ENCODE measurements at regions not wholly inside any gene's neighbourhood (a gene's known extent, or its start where the extent isn't known, plus 50 kb on each side); places are given as distances from the start of the nearest gene placed in this dataset.

DNA sequence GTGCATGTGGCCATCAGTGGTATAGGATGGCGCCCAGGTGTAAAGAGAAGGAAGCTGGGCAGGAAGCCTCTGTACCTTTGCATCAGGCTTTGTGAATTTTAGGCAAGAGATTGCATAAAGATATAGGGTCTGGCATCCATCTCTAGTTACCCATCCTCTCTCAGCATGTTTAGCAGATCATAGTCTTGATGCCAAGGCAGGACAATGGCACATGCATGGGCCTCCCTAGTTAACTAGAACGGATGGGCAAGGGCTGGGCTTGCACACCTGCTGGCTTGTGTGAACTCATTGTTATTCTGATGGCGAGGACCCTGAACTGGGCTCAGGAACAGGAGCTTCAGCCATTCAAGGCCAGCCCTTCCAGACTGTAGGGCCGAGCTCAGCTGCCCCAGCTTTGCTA, 229.2 kb upstream of the NCAM1 start:
- peaks cover 33% of the 10 kb centered on the region for H3K27me3 ChIP-seq (replicated peaks; ENCODE audit: control insufficient read depth, insufficient read depth, low read length)
- no peak overlapping the region for H3K4me3 ChIP-seq (ENCODE audit: low read length)
- H3K9ac ChIP-seq (ENCODE audit: low read length) = no peak overlapping the region
- H3K36me3 ChIP-seq (ENCODE audit: control insufficient read depth, insufficient read depth, low read length, severe bottlenecking) = no peaks in the 10 kb centered on the region
- DNase-seq (ENCODE audit: low read depth) = no peak
- H3K9me3 ChIP-seq (ENCODE audit: control insufficient read depth, low read length) = peaks cover 5% of the 10 kb centered on the region
- no peaks in the 10 kb centered on the region for H3K4me1 ChIP-seq (ENCODE audit: control insufficient read depth, insufficient read depth, low read length)

GRCh38 chr11:112734207-112734606, 227.0 kb upstream of the NCAM1 start:
- DNase-seq (ENCODE audit: low read depth) = peak; percentile 2
- Histone ChIP-seq H3K9me3 (ENCODE audit: control insufficient read depth, low read length) (no peaks in the 10 kb centered on the region), H3K9ac (ENCODE audit: low read length) (no peak overlapping the region), H3K4me1 (ENCODE audit: control insufficient read depth, insufficient read depth, low read length) (no peaks in the 10 kb centered on the region), H3K4me3 (ENCODE audit: low read length) (no peak overlapping the region), H3K27me3 (replicated peaks; ENCODE audit: control insufficient read depth, insufficient read depth, low read length) (peaks cover 31% of the 10 kb centered on the region), H3K36me3 (ENCODE audit: control insufficient read depth, insufficient read depth, low read length, severe bottlenecking) (no peaks in the 10 kb centered on the region)

- H3K9me3 ChIP-seq (ENCODE audit: control insufficient read depth, low read length) = no peaks in the 10 kb centered on the region
- peaks cover 43% of the 10 kb centered on the region for H3K27me3 ChIP-seq (replicated peaks; ENCODE audit: control insufficient read depth, insufficient read depth, low read length)
- H3K4me3 ChIP-seq (ENCODE audit: low read length) = no peak overlapping the region
- H3K9ac ChIP-seq (ENCODE audit: low read length) = no peak overlapping the region
- H3K36me3 ChIP-seq (ENCODE audit: control insufficient read depth, insufficient read depth, low read length, severe bottlenecking) = no peaks in the 10 kb centered on the region
- no peak for DNase-seq (ENCODE audit: low read depth)
- no peaks in the 10 kb centered on the region for H3K4me1 ChIP-seq (ENCODE audit: control insufficient read depth, insufficient read depth, low read length)
These were observed 225.8 kb upstream of the NCAM1 start for GRCh38 chr11:112735470-112735869.

DNA sequence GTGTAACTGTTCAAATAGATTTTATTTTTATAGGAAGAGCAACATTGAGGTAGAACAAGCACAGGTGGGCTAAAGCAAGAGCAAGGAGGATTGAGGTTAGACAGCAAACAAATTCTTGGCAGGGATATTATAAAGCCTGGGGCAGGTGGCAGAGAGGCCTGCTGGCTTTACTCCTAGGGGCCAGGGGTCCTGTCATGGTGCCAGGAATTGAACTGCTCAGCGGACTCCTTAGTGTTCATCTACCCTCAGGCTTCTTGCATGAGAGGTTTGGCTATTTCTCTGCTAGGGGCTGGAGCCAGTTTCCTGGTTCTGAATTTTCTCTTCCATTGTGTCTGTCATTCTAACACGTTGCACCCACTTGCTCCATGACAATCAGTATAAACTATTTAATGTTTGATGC, 217.2 kb upstream of the NCAM1 start:
- peaks cover 68% of the 10 kb centered on the region for H3K27me3 ChIP-seq (replicated peaks; ENCODE audit: control insufficient read depth, insufficient read depth, low read length)
- DNase-seq (ENCODE audit: low read depth) = no peak
- H3K4me3 ChIP-seq (ENCODE audit: low read length) = no peak overlapping the region
- H3K4me1 ChIP-seq (ENCODE audit: control insufficient read depth, insufficient read depth, low read length) = no peaks in the 10 kb centered on the region
- H3K9me3 ChIP-seq (ENCODE audit: control insufficient read depth, low read length) = no peaks in the 10 kb centered on the region
- no peaks in the 10 kb centered on the region for H3K36me3 ChIP-seq (ENCODE audit: control insufficient read depth, insufficient read depth, low read length, severe bottlenecking)
- H3K9ac ChIP-seq (ENCODE audit: low read length) = no peak overlapping the region

DNA sequence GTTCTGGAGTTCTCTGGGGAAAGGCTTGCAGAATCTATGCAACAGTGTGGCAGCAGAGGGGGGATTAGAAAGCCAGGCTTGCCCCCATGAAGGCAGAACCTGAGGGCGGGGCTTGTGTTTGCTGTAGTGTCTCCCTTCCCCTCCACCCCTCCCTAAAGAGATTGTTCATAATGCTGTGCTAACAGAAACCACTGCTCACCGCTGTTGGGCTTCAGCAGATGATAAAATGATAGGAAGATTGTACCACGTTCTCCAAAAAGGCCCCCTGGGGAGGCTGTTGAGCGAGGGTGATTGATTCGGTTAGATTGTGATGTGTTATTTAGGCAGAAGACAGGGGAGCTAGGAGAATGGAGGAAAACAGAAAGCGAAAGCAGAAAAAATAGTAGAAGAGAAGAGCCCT, 215.2 kb upstream of the NCAM1 start:
- Histone ChIP-seq H3K27me3 (replicated peaks; ENCODE audit: control insufficient read depth, insufficient read depth, low read length) (peaks cover 65% of the 10 kb centered on the region), H3K9me3 (ENCODE audit: control insufficient read depth, low read length) (no peaks in the 10 kb centered on the region)

DNA sequence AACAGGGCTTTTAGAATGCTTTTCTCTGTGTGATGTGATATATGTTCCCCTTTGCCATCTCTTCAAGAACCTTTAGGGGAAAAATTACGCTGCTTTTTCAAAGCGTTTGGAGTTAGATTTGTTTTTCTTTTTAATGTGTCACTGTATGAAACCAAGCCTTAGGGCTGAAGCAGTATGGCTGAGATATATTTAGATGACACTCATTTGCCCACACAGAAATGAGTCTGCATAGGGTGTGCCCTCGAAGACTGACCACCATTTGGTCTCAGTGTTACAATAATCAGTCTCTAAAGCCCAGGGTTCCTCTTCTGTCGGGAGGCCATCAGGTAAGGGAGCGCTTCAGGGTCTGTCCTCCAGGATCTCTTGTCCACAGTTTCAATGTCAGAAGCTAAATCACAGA, 213.0 kb upstream of the NCAM1 start:
- Histone ChIP-seq H3K9me3 (ENCODE audit: control insufficient read depth, low read length) (no peaks in the 10 kb centered on the region), H3K4me1 (ENCODE audit: control insufficient read depth, insufficient read depth, low read length) (no peaks in the 10 kb centered on the region), H3K36me3 (ENCODE audit: control insufficient read depth, insufficient read depth, low read length, severe bottlenecking) (no peaks in the 10 kb centered on the region), H3K4me3 (ENCODE audit: low read length) (no peak overlapping the region), H3K27me3 (replicated peaks; ENCODE audit: control insufficient read depth, insufficient read depth, low read length) (peaks cover 61% of the 10 kb centered on the region), H3K9ac (ENCODE audit: low read length) (no peak overlapping the region)
- no peak for DNase-seq (ENCODE audit: low read depth)

More for the DNA sequence above, 215.2 kb upstream of the NCAM1 start:
- H3K36me3 ChIP-seq (ENCODE audit: control insufficient read depth, insufficient read depth, low read length, severe bottlenecking) = no peaks in the 10 kb centered on the region
- no peak for DNase-seq (ENCODE audit: low read depth)
- H3K4me1 ChIP-seq (ENCODE audit: control insufficient read depth, insufficient read depth, low read length) = no peaks in the 10 kb centered on the region
- no peak overlapping the region for H3K9ac ChIP-seq (ENCODE audit: low read length)
- no peak overlapping the region for H3K4me3 ChIP-seq (ENCODE audit: low read length)

DNA sequence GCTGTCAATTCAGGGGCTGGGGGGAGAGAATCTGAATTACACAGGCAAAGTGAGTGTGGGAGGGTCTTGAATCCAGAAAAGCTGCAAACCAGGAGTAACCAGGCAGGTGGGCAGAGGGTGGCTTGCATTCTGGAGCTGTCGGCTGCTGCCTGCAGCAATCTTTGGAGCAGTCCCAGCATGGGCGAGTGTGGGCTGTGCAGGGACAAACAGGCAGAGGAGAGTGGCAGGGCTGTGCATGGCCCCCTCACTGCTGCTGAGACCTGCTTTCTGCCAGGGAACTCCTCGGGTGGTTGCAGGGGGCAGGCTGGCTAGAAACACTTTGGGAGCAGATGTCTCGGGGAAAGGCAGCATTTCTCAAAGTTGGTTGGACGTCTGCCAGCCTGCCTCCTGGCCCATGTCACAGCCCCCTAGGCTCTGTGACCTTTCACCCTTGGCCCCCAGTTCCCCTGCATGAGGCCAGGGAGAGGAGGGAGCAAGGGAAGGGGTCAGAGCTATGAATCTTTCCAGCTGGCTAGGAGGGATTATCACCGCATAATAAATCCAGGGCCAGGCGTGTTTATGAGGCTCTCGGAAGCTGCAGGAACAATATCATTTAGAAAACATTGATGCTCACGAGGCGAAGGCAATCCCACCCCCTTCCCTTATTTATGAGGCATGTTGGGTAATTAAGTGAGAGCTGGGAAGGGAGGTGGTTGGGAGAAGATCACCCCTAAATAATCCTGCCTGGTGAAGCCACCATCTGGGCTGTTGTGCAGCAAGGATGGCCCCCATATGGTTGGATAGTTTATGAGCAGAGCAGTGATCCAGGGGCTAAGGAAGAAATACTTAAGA, 212.3 kb upstream of the NCAM1 start:
- H3K4me3 ChIP-seq (ENCODE audit: low read length) = no peak overlapping the region
- no peaks in the 10 kb centered on the region for H3K36me3 ChIP-seq (ENCODE audit: control insufficient read depth, insufficient read depth, low read length, severe bottlenecking)
- H3K9ac ChIP-seq (ENCODE audit: low read length) = no peak overlapping the region
- peaks cover 57% of the 10 kb centered on the region for H3K27me3 ChIP-seq (replicated peaks; ENCODE audit: control insufficient read depth, insufficient read depth, low read length)
- no peaks in the 10 kb centered on the region for H3K4me1 ChIP-seq (ENCODE audit: control insufficient read depth, insufficient read depth, low read length)
- DNase-seq (ENCODE audit: low read depth) = no peak
- H3K9me3 ChIP-seq (ENCODE audit: control insufficient read depth, low read length) = no peaks in the 10 kb centered on the region

- H3K9ac ChIP-seq (ENCODE audit: low read length) = no peak overlapping the region
- H3K27me3 ChIP-seq (replicated peaks; ENCODE audit: control insufficient read depth, insufficient read depth, low read length) = peaks cover 33% of the 10 kb centered on the region
- no peak overlapping the region for H3K4me3 ChIP-seq (ENCODE audit: low read length)
- no peaks in the 10 kb centered on the region for H3K36me3 ChIP-seq (ENCODE audit: control insufficient read depth, insufficient read depth, low read length, severe bottlenecking)
- no peaks in the 10 kb centered on the region for H3K4me1 ChIP-seq (ENCODE audit: control insufficient read depth, insufficient read depth, low read length)
- H3K9me3 ChIP-seq (ENCODE audit: control insufficient read depth, low read length) = no peaks in the 10 kb centered on the region
- DNase-seq (ENCODE audit: low read depth) = no peak
These were observed 209.9 kb upstream of the NCAM1 start for GRCh38 chr11:112751329-112751728.

DNA sequence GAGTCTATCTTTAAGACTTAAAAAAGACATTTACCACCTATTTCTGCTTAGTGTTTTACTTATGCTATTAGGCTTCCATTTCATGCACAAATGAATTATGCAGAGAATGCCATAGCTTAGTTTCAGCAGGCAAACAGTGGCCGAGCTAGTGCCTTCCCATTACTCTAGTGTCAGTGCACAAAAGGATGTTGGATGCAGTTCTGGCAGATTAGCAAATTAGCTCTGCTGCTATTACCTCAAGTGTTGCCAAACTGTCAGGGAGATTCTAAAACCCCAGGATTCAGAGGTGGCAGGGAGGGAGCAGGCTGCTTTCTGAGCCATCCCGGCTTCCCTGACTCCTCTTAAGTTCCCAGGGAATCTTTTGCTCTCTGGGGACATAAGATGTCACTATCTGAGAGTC, 209.4 kb upstream of the NCAM1 start:
- Histone ChIP-seq H3K4me1 (ENCODE audit: control insufficient read depth, insufficient read depth, low read length) (no peaks in the 10 kb centered on the region), H3K9me3 (ENCODE audit: control insufficient read depth, low read length) (no peaks in the 10 kb centered on the region), H3K9ac (ENCODE audit: low read length) (no peak overlapping the region), H3K27me3 (replicated peaks; ENCODE audit: control insufficient read depth, insufficient read depth, low read length) (peaks cover 30% of the 10 kb centered on the region), H3K4me3 (ENCODE audit: low read length) (no peak overlapping the region), H3K36me3 (ENCODE audit: control insufficient read depth, insufficient read depth, low read length, severe bottlenecking) (no peaks in the 10 kb centered on the region)
- no peak for DNase-seq (ENCODE audit: low read depth)

DNA sequence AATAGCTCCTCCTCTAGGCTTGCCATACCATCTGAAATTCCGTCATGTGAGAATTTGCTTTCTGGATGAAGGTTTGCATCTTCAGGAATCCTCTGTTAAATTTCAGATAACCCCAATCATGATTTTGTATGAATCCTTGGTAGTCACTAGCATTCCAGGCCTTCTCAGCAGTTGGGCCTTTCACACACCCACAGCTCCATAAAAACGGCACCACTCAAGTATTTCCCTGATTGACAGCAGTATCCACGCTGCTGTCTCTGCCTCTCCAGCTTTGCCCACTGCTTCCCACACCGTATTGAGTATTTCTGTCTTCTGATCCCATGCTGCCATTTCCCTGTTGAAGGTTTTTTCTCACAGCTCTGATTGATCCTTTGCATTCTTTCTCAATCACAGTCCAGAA, 208.7 kb upstream of the NCAM1 start:
- no peak overlapping the region for H3K9ac ChIP-seq (ENCODE audit: low read length)
- H3K27me3 ChIP-seq (replicated peaks; ENCODE audit: control insufficient read depth, insufficient read depth, low read length) = peaks cover 28% of the 10 kb centered on the region
- DNase-seq (ENCODE audit: low read depth) = no peak
- no peaks in the 10 kb centered on the region for H3K9me3 ChIP-seq (ENCODE audit: control insufficient read depth, low read length)
- no peaks in the 10 kb centered on the region for H3K36me3 ChIP-seq (ENCODE audit: control insufficient read depth, insufficient read depth, low read length, severe bottlenecking)
- no peak overlapping the region for H3K4me3 ChIP-seq (ENCODE audit: low read length)
- peaks cover 6% of the 10 kb centered on the region for H3K4me1 ChIP-seq (ENCODE audit: control insufficient read depth, insufficient read depth, low read length)

DNA sequence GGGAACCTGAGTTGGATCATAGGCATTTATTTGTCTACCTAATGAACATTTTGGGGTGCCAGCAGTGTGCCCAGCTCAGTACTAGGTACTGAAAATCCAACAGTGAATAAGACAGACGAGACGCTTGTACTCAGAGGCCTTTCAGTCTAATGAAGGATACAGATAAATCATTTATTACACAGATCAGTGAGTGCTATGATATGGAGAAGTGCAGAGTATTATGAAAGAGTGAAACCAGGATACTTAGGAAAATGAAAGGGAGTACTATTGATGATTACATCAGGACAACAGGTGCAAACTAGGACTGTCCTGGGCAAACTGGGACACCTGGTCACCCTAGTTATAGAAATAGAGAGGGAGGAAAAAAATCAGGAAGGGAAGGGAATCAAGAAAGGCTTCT, 207.5 kb upstream of the NCAM1 start:
- DNase-seq (ENCODE audit: low read depth) = no peak
- no peaks in the 10 kb centered on the region for H3K36me3 ChIP-seq (ENCODE audit: control insufficient read depth, insufficient read depth, low read length, severe bottlenecking)
- peaks cover 17% of the 10 kb centered on the region for H3K27me3 ChIP-seq (replicated peaks; ENCODE audit: control insufficient read depth, insufficient read depth, low read length)
- H3K4me1 ChIP-seq (ENCODE audit: control insufficient read depth, insufficient read depth, low read length) = peaks cover 12% of the 10 kb centered on the region
- H3K9ac ChIP-seq (ENCODE audit: low read length) = no peak overlapping the region
- no peaks in the 10 kb centered on the region for H3K9me3 ChIP-seq (ENCODE audit: control insufficient read depth, low read length)
- H3K4me3 ChIP-seq (ENCODE audit: low read length) = no peak overlapping the region

GRCh38 chr11:112759418-112759817, 201.8 kb upstream of the NCAM1 start:
- DNase-seq (ENCODE audit: low read depth) = no peak
- Histone ChIP-seq H3K4me3 (ENCODE audit: low read length) (no peak overlapping the region), H3K9ac (ENCODE audit: low read length) (no peak overlapping the region), H3K9me3 (ENCODE audit: control insufficient read depth, low read length) (no peaks in the 10 kb centered on the region), H3K27me3 (replicated peaks; ENCODE audit: control insufficient read depth, insufficient read depth, low read length) (no peaks in the 10 kb centered on the region), H3K4me1 (ENCODE audit: control insufficient read depth, insufficient read depth, low read length) (peaks cover 28% of the 10 kb centered on the region), H3K36me3 (ENCODE audit: control insufficient read depth, insufficient read depth, low read length, severe bottlenecking) (no peaks in the 10 kb centered on the region)

Measured in adipocyte (in vitro differentiated cells).